Ectodermal cell (in vitro differentiated cells): ENCODE measurements at regions not wholly inside any gene's neighbourhood (a gene's known extent, or its start where the extent isn't known, plus 50 kb on each side); places are given as distances from the start of the nearest gene placed in this dataset.

Source experiments
- H3K27ac ChIP-seq: 2 replicates; pipeline ENCODE4 v1.7.0; 2013; ENCODE audit warnings: mild to moderate bottlenecking, low read depth, low read length; ENCODE audit not compliant: insufficient read depth, poor library complexity, severe bottlenecking
- H3K27me3 ChIP-seq: 2 replicates; pipeline ENCODE4 v1.7.0; 2013; ENCODE audit warnings: mild to moderate bottlenecking, low read length; ENCODE audit not compliant: insufficient read depth, control insufficient read depth, poor library complexity, severe bottlenecking
- H3K36me3 ChIP-seq: one replicate; pipeline ENCODE4 v1.7.0; 2013; ENCODE audit warnings: low read length; ENCODE audit not compliant: control insufficient read depth, insufficient read depth
- H3K4me1 ChIP-seq: one replicate; pipeline ENCODE4 v1.7.0; 2013; ENCODE audit warnings: low read length; ENCODE audit not compliant: control insufficient read depth, insufficient read depth
- H3K4me3 ChIP-seq: 2 replicates; pipeline ENCODE4 v1.7.0; 2013; ENCODE audit warnings: low read depth, low read length, control low read depth; ENCODE audit not compliant: insufficient read depth
- H3K9me3 ChIP-seq: 2 replicates; pipeline ENCODE4 v1.7.0; 2013; ENCODE audit warnings: mild to moderate bottlenecking, low read length, moderate library complexity; ENCODE audit not compliant: control insufficient read depth
- WGBS, 2 experiments: methylation state at CpG; one replicate each; pipeline ENCODE4 v1.1.7; 2013; ENCODE audit warnings: missing lambda C conversion rate in 2 of 2; 5-methylcytosine and 5-hydroxymethylcytosine counted together

GRCh38 chr3:66755924-66756323 lies 242.2 kb upstream of the KBTBD8 start:
- Histone ChIP-seq H3K27ac (no peak overlapping the region), H3K4me1 (no peaks in the 10 kb centered on the region), H3K27me3 (no peaks in the 10 kb centered on the region), H3K36me3 (no peaks in the 10 kb centered on the region), H3K9me3 (no peaks in the 10 kb centered on the region), H3K4me3 (no peak overlapping the region)
- WGBS, 2 experiments = 98% methylated on average over 3 to 6 of the region's 6 CpGs

- WGBS, 2 experiments = 91 to 99% methylated on average over 8 of the region's 8 CpGs
- H3K9me3 ChIP-seq = no peaks in the 10 kb centered on the region
- H3K27me3 ChIP-seq = no peaks in the 10 kb centered on the region
- H3K4me3 ChIP-seq = no peak overlapping the region
- no peak overlapping the region for H3K27ac ChIP-seq
- H3K36me3 ChIP-seq = no peaks in the 10 kb centered on the region
- H3K4me1 ChIP-seq = no peaks in the 10 kb centered on the region
These were observed 241.6 kb upstream of the KBTBD8 start for GRCh38 chr3:66756468-66757036.

- H3K27me3 ChIP-seq = no peaks in the 10 kb centered on the region
- H3K4me3 ChIP-seq = no peak overlapping the region
- WGBS, 2 experiments = 85 to 91% methylated on average over 7 to 8 of the region's 9 CpGs
- H3K27ac ChIP-seq = no peak overlapping the region
- H3K36me3 ChIP-seq = no peaks in the 10 kb centered on the region
- no peaks in the 10 kb centered on the region for H3K9me3 ChIP-seq
- no peaks in the 10 kb centered on the region for H3K4me1 ChIP-seq
These were observed 236.9 kb upstream of the KBTBD8 start for GRCh38 chr3:66761093-66761780.

GRCh38 chr3:66762916-66763693 lies 235.0 kb upstream of the KBTBD8 start:
- Histone ChIP-seq H3K36me3 (no peaks in the 10 kb centered on the region), H3K9me3 (no peaks in the 10 kb centered on the region), H3K27me3 (no peaks in the 10 kb centered on the region), H3K27ac (no peak overlapping the region), H3K4me3 (no peak overlapping the region), H3K4me1 (no peaks in the 10 kb centered on the region)
- WGBS, 2 experiments = 87 to 94% methylated on average over 5 to 6 of the region's 6 CpGs

- Histone ChIP-seq H3K4me1 (no peaks in the 10 kb centered on the region), H3K36me3 (no peaks in the 10 kb centered on the region), H3K4me3 (no peak overlapping the region), H3K27me3 (no peaks in the 10 kb centered on the region), H3K9me3 (no peaks in the 10 kb centered on the region), H3K27ac (no peak overlapping the region)
- 75 to 76% methylated on average over 5 of the region's 5 CpGs for WGBS, 2 experiments
These were observed 220.0 kb upstream of the KBTBD8 start for GRCh38 chr3:66778107-66778506.

GRCh38 chr3:66778777-66779176 lies 219.3 kb upstream of the KBTBD8 start:
- no peaks in the 10 kb centered on the region for H3K36me3 ChIP-seq
- H3K9me3 ChIP-seq = no peaks in the 10 kb centered on the region
- no peaks in the 10 kb centered on the region for H3K4me1 ChIP-seq
- H3K27me3 ChIP-seq = no peaks in the 10 kb centered on the region
- no peak overlapping the region for H3K4me3 ChIP-seq
- H3K27ac ChIP-seq = no peak overlapping the region
- WGBS, 2 experiments = 94 to 97% methylated on average over 3 of the region's 3 CpGs

- H3K4me1 ChIP-seq = peaks cover 5% of the 10 kb centered on the region
- H3K36me3 ChIP-seq = no peaks in the 10 kb centered on the region
- H3K9me3 ChIP-seq = peaks cover 2% of the 10 kb centered on the region
- H3K27me3 ChIP-seq = no peaks in the 10 kb centered on the region
- WGBS, 2 experiments = 92 to 94% methylated on average over 6 of the region's 6 CpGs
- H3K27ac ChIP-seq = no peak overlapping the region
- no peak overlapping the region for H3K4me3 ChIP-seq
These were observed 212.8 kb upstream of the KBTBD8 start for GRCh38 chr3:66785191-66785909.

- peaks cover 5% of the 10 kb centered on the region for H3K4me1 ChIP-seq
- 86 to 94% methylated on average over 5 of the region's 5 CpGs for WGBS, 2 experiments
These were observed 208.4 kb upstream of the KBTBD8 start for GRCh38 chr3:66789580-66790237.

GRCh38 chr3:66792086-66792485 lies 206.0 kb upstream of the KBTBD8 start:
- no peaks in the 10 kb centered on the region for H3K9me3 ChIP-seq
- H3K4me1 ChIP-seq = peaks cover 5% of the 10 kb centered on the region
- H3K4me3 ChIP-seq = no peak overlapping the region
- no peaks in the 10 kb centered on the region for H3K36me3 ChIP-seq
- no peaks in the 10 kb centered on the region for H3K27me3 ChIP-seq
- no peak overlapping the region for H3K27ac ChIP-seq

More at GRCh38 chr3:66789580-66790237, 208.4 kb upstream of the KBTBD8 start:
- Histone ChIP-seq H3K27me3 (no peaks in the 10 kb centered on the region), H3K36me3 (no peaks in the 10 kb centered on the region), H3K27ac (no peak overlapping the region), H3K4me3 (no peak overlapping the region), H3K9me3 (peaks cover 1% of the 10 kb centered on the region)
